ENCODE measurements at regions not wholly inside any gene's neighbourhood (a gene's known extent, or its start where the extent isn't known, plus 50 kb on each side); places are given as distances from the start of the nearest gene placed in this dataset.

DNA sequence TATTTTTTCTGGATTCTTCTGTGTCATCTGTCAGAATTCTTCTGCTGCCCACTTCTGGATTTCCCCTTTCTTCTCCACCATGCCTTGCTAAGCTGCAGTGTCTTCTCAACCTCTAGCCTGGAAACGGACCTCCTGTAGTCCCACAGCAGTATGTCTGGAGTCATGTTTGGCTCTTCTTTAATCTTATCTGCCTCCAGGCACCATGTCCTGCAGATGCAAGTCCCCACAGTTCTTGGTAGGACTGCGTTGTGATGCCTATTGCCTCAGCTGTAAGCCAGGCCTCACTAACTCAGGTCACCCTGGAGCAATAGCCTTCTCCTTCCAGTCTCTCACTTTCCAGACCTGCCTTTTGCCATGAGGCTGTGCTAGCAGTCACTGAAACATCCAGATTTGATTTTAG, 268.3 kb downstream of the POM121L12 start:
- Histone ChIP-seq H3K9me2 (ENCODE audit: insufficient read depth) (no peaks in the 10 kb centered on the region), H3K9ac (ENCODE audit: low read length) (no peak overlapping the region), H3K4me3 (replicated peaks in 1 of 2; ENCODE audit: low read depth in 1 of 2, low read length in 2 of 2) (no peak overlapping the region), H3K27ac (ENCODE audit: low read depth, low read length) (no peak overlapping the region), H2AFZ (ENCODE audit: low read depth, low read length, poor library complexity, severe bottlenecking) (no peak overlapping the region), H3K79me2 (ENCODE audit: insufficient read depth, low read length) (no peaks in the 10 kb centered on the region), H3K4me2 (ENCODE audit: low read length) (no peak overlapping the region), H3K36me3 (ENCODE audit: control insufficient read depth in 1 of 2, insufficient read depth in 2 of 2, low read length in 2 of 2) (no peaks in the 10 kb centered on the region), H3K27me3 (ENCODE audit: insufficient read depth, low read length) (no peaks in the 10 kb centered on the region), H3K4me1 (ENCODE audit: control insufficient read depth in 1 of 2, insufficient read depth in 2 of 2, low read length in 2 of 2) (no peaks in the 10 kb centered on the region), H3K9me3 (ENCODE audit: control insufficient read depth in 1 of 2, insufficient read depth in 1 of 2, low read depth in 1 of 2, low read length in 2 of 2) (peaks cover 4 to 36% of the 10 kb centered on the region in 2 experiments; a peak in 3 of 4 replicates), H4K20me1 (ENCODE audit: insufficient read depth) (no peaks in the 10 kb centered on the region)
- DNase-seq (ENCODE audit: low read depth, low spot score) (no peak), ATAC-seq (no peak)
- TF ChIP-seq RAD21 (IDR thresholded peaks at IDR 0.05; ENCODE audit: low read depth) (no peak), SIN3A (IDR thresholded peaks at IDR 0.05; ENCODE audit: low read depth) (no peak), JUND (IDR thresholded peaks at IDR 0.05) (no peak), TCF7L2 (IDR thresholded peaks at IDR 0.05; ENCODE audit: borderline replicate concordance, extremely low read depth, insufficient read depth, insufficient read length) (no peak), ZFX (IDR thresholded peaks at IDR 0.05) (no peak), CBX3 (IDR thresholded peaks at IDR 0.05; ENCODE audit: low read depth) (no peak), POLR2AphosphoS5 (IDR thresholded peaks at IDR 0.05; ENCODE audit: low read depth, low read length) (no peak), EZH2 (IDR thresholded peaks at IDR 0.05) (no peak), EZH2phosphoT487 (IDR thresholded peaks at IDR 0.05; ENCODE audit: borderline replicate concordance) (no peak), ZNF274 (IDR thresholded peaks at IDR 0.05; ENCODE audit: low read depth, low read length) (no peak), CEBPB (IDR thresholded peaks at IDR 0.05; ENCODE audit: low read depth) (no peak)
- TF ChIP-seq, protein P1, sequence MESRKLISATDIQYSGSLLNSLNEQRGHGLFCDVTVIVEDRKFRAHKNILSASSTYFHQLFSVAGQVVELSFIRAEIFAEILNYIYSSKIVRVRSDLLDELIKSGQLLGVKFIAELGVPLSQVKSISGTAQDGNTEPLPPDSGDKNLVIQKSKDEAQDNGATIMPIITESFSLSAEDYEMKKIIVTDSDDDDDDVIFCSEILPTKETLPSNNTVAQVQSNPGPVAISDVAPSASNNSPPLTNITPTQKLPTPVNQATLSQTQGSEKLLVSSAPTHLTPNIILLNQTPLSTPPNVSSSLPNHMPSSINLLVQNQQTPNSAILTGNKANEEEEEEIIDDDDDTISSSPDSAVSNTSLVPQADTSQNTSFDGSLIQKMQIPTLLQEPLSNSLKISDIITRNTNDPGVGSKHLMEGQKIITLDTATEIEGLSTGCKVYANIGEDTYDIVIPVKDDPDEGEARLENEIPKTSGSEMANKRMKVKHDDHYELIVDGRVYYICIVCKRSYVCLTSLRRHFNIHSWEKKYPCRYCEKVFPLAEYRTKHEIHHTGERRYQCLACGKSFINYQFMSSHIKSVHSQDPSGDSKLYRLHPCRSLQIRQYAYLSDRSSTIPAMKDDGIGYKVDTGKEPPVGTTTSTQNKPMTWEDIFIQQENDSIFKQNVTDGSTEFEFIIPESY (IDR thresholded peaks at IDR 0.05; ENCODE audit: extremely low read depth, insufficient replicate concordance, low read length) = no peak
- TF ChIP-seq, protein P2, sequence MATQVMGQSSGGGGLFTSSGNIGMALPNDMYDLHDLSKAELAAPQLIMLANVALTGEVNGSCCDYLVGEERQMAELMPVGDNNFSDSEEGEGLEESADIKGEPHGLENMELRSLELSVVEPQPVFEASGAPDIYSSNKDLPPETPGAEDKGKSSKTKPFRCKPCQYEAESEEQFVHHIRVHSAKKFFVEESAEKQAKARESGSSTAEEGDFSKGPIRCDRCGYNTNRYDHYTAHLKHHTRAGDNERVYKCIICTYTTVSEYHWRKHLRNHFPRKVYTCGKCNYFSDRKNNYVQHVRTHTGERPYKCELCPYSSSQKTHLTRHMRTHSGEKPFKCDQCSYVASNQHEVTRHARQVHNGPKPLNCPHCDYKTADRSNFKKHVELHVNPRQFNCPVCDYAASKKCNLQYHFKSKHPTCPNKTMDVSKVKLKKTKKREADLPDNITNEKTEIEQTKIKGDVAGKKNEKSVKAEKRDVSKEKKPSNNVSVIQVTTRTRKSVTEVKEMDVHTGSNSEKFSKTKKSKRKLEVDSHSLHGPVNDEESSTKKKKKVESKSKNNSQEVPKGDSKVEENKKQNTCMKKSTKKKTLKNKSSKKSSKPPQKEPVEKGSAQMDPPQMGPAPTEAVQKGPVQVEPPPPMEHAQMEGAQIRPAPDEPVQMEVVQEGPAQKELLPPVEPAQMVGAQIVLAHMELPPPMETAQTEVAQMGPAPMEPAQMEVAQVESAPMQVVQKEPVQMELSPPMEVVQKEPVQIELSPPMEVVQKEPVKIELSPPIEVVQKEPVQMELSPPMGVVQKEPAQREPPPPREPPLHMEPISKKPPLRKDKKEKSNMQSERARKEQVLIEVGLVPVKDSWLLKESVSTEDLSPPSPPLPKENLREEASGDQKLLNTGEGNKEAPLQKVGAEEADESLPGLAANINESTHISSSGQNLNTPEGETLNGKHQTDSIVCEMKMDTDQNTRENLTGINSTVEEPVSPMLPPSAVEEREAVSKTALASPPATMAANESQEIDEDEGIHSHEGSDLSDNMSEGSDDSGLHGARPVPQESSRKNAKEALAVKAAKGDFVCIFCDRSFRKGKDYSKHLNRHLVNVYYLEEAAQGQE (IDR thresholded peaks at IDR 0.05; ENCODE audit: low read depth) = no peak
- TF ChIP-seq, protein P3, sequence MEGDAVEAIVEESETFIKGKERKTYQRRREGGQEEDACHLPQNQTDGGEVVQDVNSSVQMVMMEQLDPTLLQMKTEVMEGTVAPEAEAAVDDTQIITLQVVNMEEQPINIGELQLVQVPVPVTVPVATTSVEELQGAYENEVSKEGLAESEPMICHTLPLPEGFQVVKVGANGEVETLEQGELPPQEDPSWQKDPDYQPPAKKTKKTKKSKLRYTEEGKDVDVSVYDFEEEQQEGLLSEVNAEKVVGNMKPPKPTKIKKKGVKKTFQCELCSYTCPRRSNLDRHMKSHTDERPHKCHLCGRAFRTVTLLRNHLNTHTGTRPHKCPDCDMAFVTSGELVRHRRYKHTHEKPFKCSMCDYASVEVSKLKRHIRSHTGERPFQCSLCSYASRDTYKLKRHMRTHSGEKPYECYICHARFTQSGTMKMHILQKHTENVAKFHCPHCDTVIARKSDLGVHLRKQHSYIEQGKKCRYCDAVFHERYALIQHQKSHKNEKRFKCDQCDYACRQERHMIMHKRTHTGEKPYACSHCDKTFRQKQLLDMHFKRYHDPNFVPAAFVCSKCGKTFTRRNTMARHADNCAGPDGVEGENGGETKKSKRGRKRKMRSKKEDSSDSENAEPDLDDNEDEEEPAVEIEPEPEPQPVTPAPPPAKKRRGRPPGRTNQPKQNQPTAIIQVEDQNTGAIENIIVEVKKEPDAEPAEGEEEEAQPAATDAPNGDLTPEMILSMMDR (IDR thresholded peaks at IDR 0.05 in 2 of 3, conservative IDR thresholded peaks at IDR 0.05 in 1 of 3; ENCODE audit: borderline replicate concordance in 1 of 3, insufficient read depth in 1 of 3, low read depth in 2 of 3, low read length in 2 of 3) = no peak
- TF ChIP-seq, protein P4, sequence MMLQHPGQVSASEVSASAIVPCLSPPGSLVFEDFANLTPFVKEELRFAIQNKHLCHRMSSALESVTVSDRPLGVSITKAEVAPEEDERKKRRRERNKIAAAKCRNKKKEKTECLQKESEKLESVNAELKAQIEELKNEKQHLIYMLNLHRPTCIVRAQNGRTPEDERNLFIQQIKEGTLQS (IDR thresholded peaks at IDR 0.05) = no peak
- BruUV-seq (replicated peaks) = no TSS peak
- ChIA-PET RAD21 (ENCODE audit: low non-redundant PET in 1 of 2, low total read pairs in 2 of 2, uncharacterized antibody in 2 of 2, unreplicated experiment in 2 of 2) (no interaction called here), CTCF (no interaction called here), POLR2A (no interaction called here)
- intact Hi-C loops (cut with micrococcal nuclease) = no loop called here

Measured in HCT116 (cell line).